ENCODE measurements at regions not wholly inside any gene's neighbourhood (a gene's known extent, or its start where the extent isn't known, plus 50 kb on each side); places are given as distances from the start of the nearest gene placed in this dataset.
"Not testable (repeated sequence)": the region's sequence is repeated elsewhere in the genome, so short reads cannot be mapped to it uniquely, and the experiment has no call there.

- H3K27me3 Mint-ChIP-seq, result no peaks in the 10 kb centered on the region
- no peak overlapping the region for H3K27ac ChIP-seq (ENCODE audit: insufficient read depth, low read length, poor library complexity, severe bottlenecking)
- no peak overlapping the region for H3K4me3 Mint-ChIP-seq
- peaks cover 16 to 22% of the 10 kb centered on the region in 2 experiments for H3K9me3 ChIP-seq (ENCODE audit: control insufficient read depth in 2 of 2, low read length in 2 of 2)
- no peak overlapping the region for H3K4me3 ChIP-seq (ENCODE audit: low read depth, low read length)
- peaks cover 0 to 15% (median 2%) of the 10 kb centered on the region in 7 donors for H3K9me3 Mint-ChIP-seq
- H3K36me3 Mint-ChIP-seq, result no peaks in the 10 kb centered on the region
- ATAC-seq (ENCODE audit: low read depth in 2 of 2) (no peak), DNase-seq (no peak)
- H3K27me3 ChIP-seq (ENCODE audit: control insufficient read depth, insufficient read depth, low read length), result no peaks in the 10 kb centered on the region
- no peaks in the 10 kb centered on the region for H3K36me3 ChIP-seq (ENCODE audit: control insufficient read depth, insufficient read depth, low read length)
- peaks cover 0 to 9% (median 6%) of the 10 kb centered on the region in 4 donors for H3K4me1 Mint-ChIP-seq
- peaks cover 17% of the 10 kb centered on the region for H3K4me1 ChIP-seq (ENCODE audit: control insufficient read depth, insufficient read depth, low read length, poor library complexity, severe bottlenecking)
- H3K27ac Mint-ChIP-seq, result no peak overlapping the region
Measured at GRCh38 chr12:47370421-47370820, 290.7 kb upstream of the AMIGO2 start.

- ATAC-seq (ENCODE audit: low read depth in 2 of 2), result no peak
- DNase-seq, result no peak
- H3K9me3 Mint-ChIP-seq, result peaks cover 0 to 4% (median 0%) of the 10 kb centered on the region in 7 donors
- peaks cover 27% of the 10 kb centered on the region for H3K4me1 ChIP-seq (ENCODE audit: control insufficient read depth, insufficient read depth, low read length, poor library complexity, severe bottlenecking)
- H3K27ac Mint-ChIP-seq, result no peak overlapping the region
- peaks cover 0 to 9% (median 3%) of the 10 kb centered on the region in 4 donors for H3K4me1 Mint-ChIP-seq
- H3K4me3 ChIP-seq (ENCODE audit: low read depth, low read length), result no peak overlapping the region
- H3K9me3 ChIP-seq (ENCODE audit: control insufficient read depth in 2 of 2, low read length in 2 of 2), result peaks cover 16 to 22% of the 10 kb centered on the region in 2 experiments
- H3K36me3 ChIP-seq (ENCODE audit: control insufficient read depth, insufficient read depth, low read length), result no peaks in the 10 kb centered on the region
- no peak overlapping the region for H3K4me3 Mint-ChIP-seq
- no peaks in the 10 kb centered on the region for H3K27me3 Mint-ChIP-seq
- no peaks in the 10 kb centered on the region for H3K36me3 Mint-ChIP-seq
- H3K27ac ChIP-seq (ENCODE audit: insufficient read depth, low read length, poor library complexity, severe bottlenecking), result no peak overlapping the region
- H3K27me3 ChIP-seq (ENCODE audit: control insufficient read depth, insufficient read depth, low read length), result no peaks in the 10 kb centered on the region
Measured at GRCh38 chr12:47369085-47369484, 289.3 kb upstream of the AMIGO2 start.

- H3K4me1 Mint-ChIP-seq, result peaks cover 0 to 8% (median 5%) of the 10 kb centered on the region in 4 donors
- peak overlapping the region; percentile 55 for H3K27ac ChIP-seq (ENCODE audit: insufficient read depth, low read length, poor library complexity, severe bottlenecking)
- H3K9me3 ChIP-seq (ENCODE audit: control insufficient read depth in 2 of 2, low read length in 2 of 2), result peaks cover 16 to 22% of the 10 kb centered on the region in 2 experiments
- no peak overlapping the region for H3K27ac Mint-ChIP-seq
- H3K27me3 Mint-ChIP-seq, result no peaks in the 10 kb centered on the region
- peak overlapping the region; percentile 71 for H3K4me3 ChIP-seq (ENCODE audit: low read depth, low read length)
- H3K36me3 Mint-ChIP-seq, result no peaks in the 10 kb centered on the region
- DNase-seq (no peak), ATAC-seq (ENCODE audit: low read depth in 2 of 2) (no peak)
- H3K36me3 ChIP-seq (ENCODE audit: control insufficient read depth, insufficient read depth, low read length), result no peaks in the 10 kb centered on the region
- no peaks in the 10 kb centered on the region for H3K9me3 Mint-ChIP-seq
- H3K4me1 ChIP-seq (ENCODE audit: control insufficient read depth, insufficient read depth, low read length, poor library complexity, severe bottlenecking), result peaks cover 37% of the 10 kb centered on the region
- H3K27me3 ChIP-seq (ENCODE audit: control insufficient read depth, insufficient read depth, low read length), result no peaks in the 10 kb centered on the region
- H3K4me3 Mint-ChIP-seq, result no peak overlapping the region
Measured at GRCh38 chr12:47367912-47368537, 288.3 kb upstream of the AMIGO2 start.

GRCh38 chr12:47366579-47366978, 286.8 kb upstream of the AMIGO2 start:
- H3K9me3 Mint-ChIP-seq, result no peaks in the 10 kb centered on the region
- H3K4me3 ChIP-seq (ENCODE audit: low read depth, low read length), result peak overlapping the region; percentile 71
- no peaks in the 10 kb centered on the region for H3K27me3 ChIP-seq (ENCODE audit: control insufficient read depth, insufficient read depth, low read length)
- H3K27ac ChIP-seq (ENCODE audit: insufficient read depth, low read length, poor library complexity, severe bottlenecking), result peak overlapping the region; percentile 52
- no peak overlapping the region for H3K27ac Mint-ChIP-seq
- ATAC-seq (ENCODE audit: low read depth in 2 of 2) (no peak), DNase-seq (no peak)
- H3K4me1 Mint-ChIP-seq, result peaks cover 7 to 19% (median 16%) of the 10 kb centered on the region in 4 donors
- no peak overlapping the region for H3K4me3 Mint-ChIP-seq
- peaks cover 16 to 22% of the 10 kb centered on the region in 2 experiments for H3K9me3 ChIP-seq (ENCODE audit: control insufficient read depth in 2 of 2, low read length in 2 of 2)
- H3K36me3 ChIP-seq (ENCODE audit: control insufficient read depth, insufficient read depth, low read length), result no peaks in the 10 kb centered on the region
- no peaks in the 10 kb centered on the region for H3K36me3 Mint-ChIP-seq
- H3K27me3 Mint-ChIP-seq, result no peaks in the 10 kb centered on the region
- peaks cover 52% of the 10 kb centered on the region for H3K4me1 ChIP-seq (ENCODE audit: control insufficient read depth, insufficient read depth, low read length, poor library complexity, severe bottlenecking)

- H3K4me1 ChIP-seq (ENCODE audit: control insufficient read depth, insufficient read depth, low read length, poor library complexity, severe bottlenecking), result peaks cover 56% of the 10 kb centered on the region
- peaks cover 10 to 23% (median 19%) of the 10 kb centered on the region in 4 donors for H3K4me1 Mint-ChIP-seq
- no peak overlapping the region for H3K27ac Mint-ChIP-seq
- H3K36me3 Mint-ChIP-seq, result no peaks in the 10 kb centered on the region
- H3K4me3 Mint-ChIP-seq, result no peak overlapping the region
- H3K4me3 ChIP-seq (ENCODE audit: low read depth, low read length), result peak overlapping the region; percentile 71
- peak overlapping the region; percentile 52 for H3K27ac ChIP-seq (ENCODE audit: insufficient read depth, low read length, poor library complexity, severe bottlenecking)
- H3K36me3 ChIP-seq (ENCODE audit: control insufficient read depth, insufficient read depth, low read length), result no peaks in the 10 kb centered on the region
- no peaks in the 10 kb centered on the region for H3K27me3 ChIP-seq (ENCODE audit: control insufficient read depth, insufficient read depth, low read length)
- DNase-seq (peak in 1 of 3 donors; percentile 70), ATAC-seq (ENCODE audit: low read depth in 2 of 2) (no peak)
- H3K9me3 Mint-ChIP-seq, result no peaks in the 10 kb centered on the region
- H3K9me3 ChIP-seq (ENCODE audit: control insufficient read depth in 2 of 2, low read length in 2 of 2), result peaks cover 16 to 22% of the 10 kb centered on the region in 2 experiments
- no peaks in the 10 kb centered on the region for H3K27me3 Mint-ChIP-seq
Measured at GRCh38 chr12:47366157-47366556, 286.4 kb upstream of the AMIGO2 start.

- ATAC-seq (ENCODE audit: low read depth in 2 of 2); H3K36me3 Mint-ChIP-seq; H3K9me3 Mint-ChIP-seq; H3K27me3 ChIP-seq (ENCODE audit: control insufficient read depth, insufficient read depth, low read length); H3K27me3 Mint-ChIP-seq; H3K36me3 ChIP-seq (ENCODE audit: control insufficient read depth, insufficient read depth, low read length): not testable (repeated sequence)
- Mint-ChIP-seq H3K4me1 (peaks cover 15 to 29% (median 25%) of the 10 kb centered on the region in 4 donors), H3K4me3 (peak overlapping the region in 2 of 4 donors; percentile 34 to 76), H3K27ac (peak overlapping the region in 1 of 3 donors; percentile 72)
- Histone ChIP-seq H3K9me3 (ENCODE audit: control insufficient read depth in 2 of 2, low read length in 2 of 2) (peaks cover 16 to 22% of the 10 kb centered on the region in 2 experiments), H3K4me3 (ENCODE audit: low read depth, low read length) (peak overlapping the region; percentile 71), H3K27ac (ENCODE audit: insufficient read depth, low read length, poor library complexity, severe bottlenecking) (peak overlapping the region; percentile 52), H3K4me1 (ENCODE audit: control insufficient read depth, insufficient read depth, low read length, poor library complexity, severe bottlenecking) (peaks cover 62% of the 10 kb centered on the region)
- DNase-seq, result peak in 1 of 3 donors; percentile 70
Measured at GRCh38 chr12:47365443-47366076, 285.8 kb upstream of the AMIGO2 start.

GRCh38 chr12:47364261-47364660, 284.5 kb upstream of the AMIGO2 start:
- ATAC-seq (ENCODE audit: low read depth in 2 of 2), result no peak
- H3K4me3 Mint-ChIP-seq, result peak overlapping the region in 1 of 4 donors; percentile 24
- H3K9me3 ChIP-seq (ENCODE audit: control insufficient read depth in 2 of 2, low read length in 2 of 2), result peaks cover 16 to 22% of the 10 kb centered on the region in 2 experiments
- DNase-seq, result no peak
- H3K4me3 ChIP-seq (ENCODE audit: low read depth, low read length), result peak overlapping the region; percentile 71
- H3K36me3 ChIP-seq (ENCODE audit: control insufficient read depth, insufficient read depth, low read length), result no peaks in the 10 kb centered on the region
- no peaks in the 10 kb centered on the region for H3K27me3 Mint-ChIP-seq
- peaks cover 0 to 2% (median 0%) of the 10 kb centered on the region in 7 donors for H3K9me3 Mint-ChIP-seq
- H3K36me3 Mint-ChIP-seq, result no peaks in the 10 kb centered on the region
- H3K4me1 Mint-ChIP-seq, result peaks cover 23 to 42% (median 36%) of the 10 kb centered on the region in 4 donors
- peaks cover 74% of the 10 kb centered on the region for H3K4me1 ChIP-seq (ENCODE audit: control insufficient read depth, insufficient read depth, low read length, poor library complexity, severe bottlenecking)
- no peaks in the 10 kb centered on the region for H3K27me3 ChIP-seq (ENCODE audit: control insufficient read depth, insufficient read depth, low read length)
- no peak overlapping the region for H3K27ac Mint-ChIP-seq
- H3K27ac ChIP-seq (ENCODE audit: insufficient read depth, low read length, poor library complexity, severe bottlenecking), result peak overlapping the region; percentile 90
